ENCODE measurements at regions not wholly inside any gene's neighbourhood (a gene's known extent, or its start where the extent isn't known, plus 50 kb on each side); places are given as distances from the start of the nearest gene placed in this dataset.
"Not testable (repeated sequence)": the region's sequence is repeated elsewhere in the genome, so short reads cannot be mapped to it uniquely, and the experiment has no call there.

- no peak for DNase-seq
Measured at GRCh38 chr16:79998143-79998542, 397.6 kb upstream of the MAF start.

GRCh38 chr16:79997257-79997656 is 396.7 kb upstream of the MAF start:
- no peak for DNase-seq

GRCh38 chr16:79996321-79996720 is 395.8 kb upstream of the MAF start:
- no peak for DNase-seq

GRCh38 chr16:79995315-79995714 is 394.8 kb upstream of the MAF start:
- no peak for DNase-seq

GRCh38 chr16:79994418-79994817 is 393.9 kb upstream of the MAF start:
- no peak for DNase-seq

- DNase-seq: no peak
Measured at GRCh38 chr16:79993629-79994209, 393.2 kb upstream of the MAF start.

- DNase-seq: no peak
Measured at GRCh38 chr16:79991969-79992368, 391.4 kb upstream of the MAF start.

GRCh38 chr16:79988721-79989220 is 388.2 kb upstream of the MAF start:
- no peak for DNase-seq

GRCh38 chr16:79988089-79988488 is 387.6 kb upstream of the MAF start:
- no peak for DNase-seq

- DNase-seq: no peak
Measured at GRCh38 chr16:79986352-79986751, 385.8 kb upstream of the MAF start.

- DNase-seq: no peak
Measured at GRCh38 chr16:79985606-79986005, 385.1 kb upstream of the MAF start.

GRCh38 chr16:79984149-79984548 is 383.6 kb upstream of the MAF start:
- DNase-seq: not testable (repeated sequence)

GRCh38 chr16:79982862-79983261 is 382.3 kb upstream of the MAF start:
- no peak for DNase-seq

- DNase-seq: no peak
Measured at GRCh38 chr16:79982361-79982760, 381.8 kb upstream of the MAF start.

- DNase-seq: no peak
Measured at GRCh38 chr16:79981814-79982213, 381.3 kb upstream of the MAF start.

GRCh38 chr16:79980650-79981521 is 380.3 kb upstream of the MAF start:
- no peak for DNase-seq

- no peak for DNase-seq
Measured at GRCh38 chr16:79977940-79978836, 377.7 kb upstream of the MAF start.

- DNase-seq: no peak
Measured at GRCh38 chr16:79973320-79973719, 372.8 kb upstream of the MAF start.

- no peak for DNase-seq
Measured at GRCh38 chr16:79972053-79972704, 371.6 kb upstream of the MAF start.

GRCh38 chr16:79971237-79971572 is 370.7 kb upstream of the MAF start:
- DNase-seq: no peak

- DNase-seq: no peak
Measured at GRCh38 chr16:79970551-79971236, 370.2 kb upstream of the MAF start.

GRCh38 chr16:79970087-79970486 is 369.6 kb upstream of the MAF start:
- DNase-seq: no peak
